ENCODE measurements at regions not wholly inside any gene's neighbourhood (a gene's known extent, or its start where the extent isn't known, plus 50 kb on each side); places are given as distances from the start of the nearest gene placed in this dataset.

GRCh38 chr1:60436186-60436585 is 362.6 kb upstream of the C1orf87 start:
- DNase-seq (ENCODE audit: low spot score), result no peak
- H3K27ac ChIP-seq, result no peak overlapping the region
- TF ChIP-seq CTCF (conservative IDR thresholded peaks at IDR 0.05; ENCODE audit: low read depth), result no peak
- CTCF ChIA-PET, result no interaction called here
- POLR2A ChIA-PET (ENCODE audit: low non-redundant PET), result no interaction called here

- ChIA-PET CTCF (no interaction called here), POLR2A (ENCODE audit: low non-redundant PET) (no interaction called here)
- H3K27ac ChIP-seq, result no peak overlapping the region
- no peak for DNase-seq (ENCODE audit: low spot score)
- TF ChIP-seq CTCF (conservative IDR thresholded peaks at IDR 0.05; ENCODE audit: low read depth), result no peak
Measured at GRCh38 chr1:60431593-60431992, 358.0 kb upstream of the C1orf87 start.

GRCh38 chr1:60430375-60430774 is 356.8 kb upstream of the C1orf87 start:
- CTCF ChIA-PET, result no interaction called here
- TF ChIP-seq CTCF (conservative IDR thresholded peaks at IDR 0.05; ENCODE audit: low read depth), result no peak
- no peak for DNase-seq (ENCODE audit: low spot score)
- POLR2A ChIA-PET (ENCODE audit: low non-redundant PET), result no interaction called here
- no peak overlapping the region for H3K27ac ChIP-seq

- CTCF ChIA-PET, result no interaction called here
- DNase-seq (ENCODE audit: low spot score), result no peak
- TF ChIP-seq CTCF (conservative IDR thresholded peaks at IDR 0.05; ENCODE audit: low read depth), result no peak
- POLR2A ChIA-PET (ENCODE audit: low non-redundant PET), result no interaction called here
- no peak overlapping the region for H3K27ac ChIP-seq
Measured at GRCh38 chr1:60428127-60428526, 354.6 kb upstream of the C1orf87 start.

- CTCF ChIA-PET, result no interaction called here
- no peak overlapping the region for H3K27ac ChIP-seq
- no peak for DNase-seq (ENCODE audit: low spot score)
- TF ChIP-seq CTCF (conservative IDR thresholded peaks at IDR 0.05; ENCODE audit: low read depth), result no peak
- POLR2A ChIA-PET (ENCODE audit: low non-redundant PET), result no interaction called here
Measured at GRCh38 chr1:60427701-60428100, 354.1 kb upstream of the C1orf87 start.

GRCh38 chr1:60427194-60427593 is 353.6 kb upstream of the C1orf87 start:
- CTCF ChIA-PET, result no interaction called here
- no peak for DNase-seq (ENCODE audit: low spot score)
- POLR2A ChIA-PET (ENCODE audit: low non-redundant PET), result no interaction called here

More at GRCh38 chr1:60427194-60427593, 353.6 kb upstream of the C1orf87 start:
- no peak overlapping the region for H3K27ac ChIP-seq
- TF ChIP-seq CTCF (conservative IDR thresholded peaks at IDR 0.05; ENCODE audit: low read depth), result no peak
